ENCODE measurements at regions not wholly inside any gene's neighbourhood (a gene's known extent, or its start where the extent isn't known, plus 50 kb on each side); places are given as distances from the start of the nearest gene placed in this dataset.

GRCh38 chr9:36487482-36488388 is 85.0 kb upstream of the MELK start:
- TF ChIP-seq CTCF (IDR thresholded peaks at IDR 0.05; ENCODE audit: poor library complexity, severe bottlenecking) (no peak), POLR2AphosphoS5 (IDR thresholded peaks at IDR 0.05) (peak; percentile 75), TAF1 (IDR thresholded peaks at IDR 0.05; ENCODE audit: low read depth) (no peak), REST (IDR thresholded peaks at IDR 0.05; ENCODE audit: borderline replicate concordance) (no peak), EZH2 (IDR thresholded peaks at IDR 0.05; ENCODE audit: borderline replicate concordance, insufficient read depth, low read length, poor library complexity, severe bottlenecking) (no peak)
